ENCODE measurements at regions not wholly inside any gene's neighbourhood (a gene's known extent, or its start where the extent isn't known, plus 50 kb on each side); places are given as distances from the start of the nearest gene placed in this dataset.

- DNase-seq = no peak
Observed at GRCh38 chr3:194077602-194078001, 58.3 kb upstream of the HES1 start.

GRCh38 chr3:194078045-194078821, 57.7 kb upstream of the HES1 start:
- no peak for DNase-seq

- no peak for DNase-seq
Observed at GRCh38 chr3:194079702-194080172, 56.2 kb upstream of the HES1 start.

- DNase-seq = no peak
Observed at GRCh38 chr3:194080436-194080835, 55.5 kb upstream of the HES1 start.

- DNase-seq = no peak
Observed at GRCh38 chr3:194080913-194081800, 54.8 kb upstream of the HES1 start.

GRCh38 chr3:194081826-194082225, 54.1 kb upstream of the HES1 start:
- no peak for DNase-seq

- no peak for DNase-seq
Observed at GRCh38 chr3:194082743-194083636, 53.0 kb upstream of the HES1 start.

GRCh38 chr3:194083637-194084224, 52.2 kb upstream of the HES1 start:
- no peak for DNase-seq

GRCh38 chr3:194084284-194084683, 51.7 kb upstream of the HES1 start:
- DNase-seq = no peak

Measured in stimulated activated CD4-positive, alpha-beta T cell treated with anti-CD3 and anti-CD28 coated beads, Interleukin-4, amount 100 ng/mL, for 24 hours (primary cell).